ENCODE measurements at regions not wholly inside any gene's neighbourhood (a gene's known extent, or its start where the extent isn't known, plus 50 kb on each side); places are given as distances from the start of the nearest gene placed in this dataset.

DNA sequence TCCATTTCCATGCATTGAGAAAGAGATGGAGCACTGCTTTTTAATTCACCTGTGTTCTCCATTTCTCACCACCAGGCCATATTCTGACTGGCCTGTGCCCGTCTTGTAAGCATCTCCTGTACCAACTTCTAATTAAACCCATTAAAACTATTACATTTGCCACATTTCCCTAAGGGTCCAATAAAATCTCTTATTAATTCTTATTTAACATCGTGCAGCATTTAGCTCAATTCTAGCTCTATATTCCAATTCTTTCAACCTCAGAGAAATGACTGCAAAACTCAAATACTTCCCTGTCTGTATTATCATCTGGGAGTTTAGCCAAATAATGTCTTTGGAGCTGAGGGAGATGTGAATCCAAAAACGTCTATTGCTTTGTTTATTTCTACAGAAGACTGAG, 495.4 kb upstream of the TMEM132C start:
- Histone ChIP-seq H3K4me1 (ENCODE audit: insufficient read depth, low read length) (no peaks in the 10 kb centered on the region), H3K79me2 (ENCODE audit: low read length) (no peaks in the 10 kb centered on the region), H3K9me2 (replicated peaks; ENCODE audit: low read length) (no peaks in the 10 kb centered on the region), H3K9me3 (ENCODE audit: low read length) (no peaks in the 10 kb centered on the region), H3K27ac (ENCODE audit: low read length) (no peak overlapping the region), H3K4me3 (ENCODE audit: low read length) (no peak overlapping the region), H3K36me3 (ENCODE audit: low read depth, low read length) (no peaks in the 10 kb centered on the region), H2AFZ (ENCODE audit: low read length) (no peak overlapping the region), H3K4me2 (ENCODE audit: low read length) (no peak overlapping the region), H4K20me1 (ENCODE audit: low read length) (no peaks in the 10 kb centered on the region), H3K27me3 (ENCODE audit: low read length) (peaks cover 54% of the 10 kb centered on the region), H3F3A (ENCODE audit: low read length, unreplicated experiment) (no peaks in the 10 kb centered on the region), H3K9ac (ENCODE audit: low read length) (no peak overlapping the region)
- TF ChIP-seq, protein P1, sequence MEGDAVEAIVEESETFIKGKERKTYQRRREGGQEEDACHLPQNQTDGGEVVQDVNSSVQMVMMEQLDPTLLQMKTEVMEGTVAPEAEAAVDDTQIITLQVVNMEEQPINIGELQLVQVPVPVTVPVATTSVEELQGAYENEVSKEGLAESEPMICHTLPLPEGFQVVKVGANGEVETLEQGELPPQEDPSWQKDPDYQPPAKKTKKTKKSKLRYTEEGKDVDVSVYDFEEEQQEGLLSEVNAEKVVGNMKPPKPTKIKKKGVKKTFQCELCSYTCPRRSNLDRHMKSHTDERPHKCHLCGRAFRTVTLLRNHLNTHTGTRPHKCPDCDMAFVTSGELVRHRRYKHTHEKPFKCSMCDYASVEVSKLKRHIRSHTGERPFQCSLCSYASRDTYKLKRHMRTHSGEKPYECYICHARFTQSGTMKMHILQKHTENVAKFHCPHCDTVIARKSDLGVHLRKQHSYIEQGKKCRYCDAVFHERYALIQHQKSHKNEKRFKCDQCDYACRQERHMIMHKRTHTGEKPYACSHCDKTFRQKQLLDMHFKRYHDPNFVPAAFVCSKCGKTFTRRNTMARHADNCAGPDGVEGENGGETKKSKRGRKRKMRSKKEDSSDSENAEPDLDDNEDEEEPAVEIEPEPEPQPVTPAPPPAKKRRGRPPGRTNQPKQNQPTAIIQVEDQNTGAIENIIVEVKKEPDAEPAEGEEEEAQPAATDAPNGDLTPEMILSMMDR (conservative IDR thresholded peaks at IDR 0.05; ENCODE audit: low read depth, low read length): no peak
- TF ChIP-seq EZH2phosphoT487 (IDR thresholded peaks at IDR 0.05; ENCODE audit: borderline replicate concordance, low read length): no peak
- no peak for TF ChIP-seq EZH2 (IDR thresholded peaks at IDR 0.05; ENCODE audit: low read length, unreplicated experiment)
- DNase-seq (no peak), ATAC-seq (no peak)
- intact Hi-C loops (cut with micrococcal nuclease): no loop called here
- ChIA-PET CTCF (no interaction called here), POLR2A (ENCODE audit: unreplicated experiment) (no interaction called here)
- no TSS peak for BruUV-seq (replicated peaks)

DNA sequence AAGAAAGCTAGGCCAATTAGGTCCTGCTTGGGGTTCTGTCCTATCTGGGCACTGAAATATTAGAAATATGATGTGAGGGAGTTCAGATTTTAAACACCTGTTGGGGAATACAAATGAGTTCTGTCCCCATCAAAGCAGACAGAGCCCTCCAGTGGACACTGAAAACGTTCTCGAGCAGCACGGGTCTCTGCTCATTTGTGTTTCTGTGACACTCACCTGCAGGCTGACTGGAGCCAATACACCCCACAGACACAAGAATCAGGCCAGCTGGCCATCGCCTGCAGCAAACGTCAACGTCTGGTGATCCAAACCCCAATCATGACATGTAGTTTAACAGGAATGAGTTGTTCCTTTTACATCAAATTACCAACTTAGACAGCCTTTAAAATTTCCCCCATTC, 493.4 kb upstream of the TMEM132C start:
- no TSS peak for BruUV-seq (replicated peaks)

DNA sequence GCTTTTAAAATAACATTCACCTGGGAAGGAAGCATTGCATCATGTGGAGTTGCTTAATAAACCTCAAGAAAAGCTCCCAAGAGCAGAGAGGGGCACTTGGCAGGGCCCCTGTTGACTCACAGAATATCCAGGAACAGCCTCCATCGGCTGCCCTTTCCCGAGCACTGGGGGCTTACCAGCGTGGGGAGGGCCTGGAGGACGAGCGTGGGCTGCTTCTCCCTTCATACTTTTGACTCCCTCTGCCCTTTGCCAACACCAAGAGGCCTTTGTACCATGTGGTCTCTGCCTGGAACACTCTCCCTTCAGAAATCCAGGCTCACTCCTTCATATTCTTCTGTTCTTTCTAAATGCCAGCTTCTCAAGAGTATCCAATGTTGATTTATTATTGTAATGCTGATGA, 492.1 kb upstream of the TMEM132C start:
- Histone ChIP-seq H3K4me2 (ENCODE audit: low read length) (no peak overlapping the region), H3F3A (ENCODE audit: low read length, unreplicated experiment) (no peaks in the 10 kb centered on the region), H3K27ac (ENCODE audit: low read length) (no peak overlapping the region), H4K20me1 (ENCODE audit: low read length) (no peaks in the 10 kb centered on the region), H3K4me3 (ENCODE audit: low read length) (no peak overlapping the region), H3K27me3 (ENCODE audit: low read length) (peaks cover 83% of the 10 kb centered on the region), H3K36me3 (ENCODE audit: low read depth, low read length) (no peaks in the 10 kb centered on the region), H3K9me3 (ENCODE audit: low read length) (no peaks in the 10 kb centered on the region), H2AFZ (ENCODE audit: low read length) (no peak overlapping the region), H3K9me2 (replicated peaks; ENCODE audit: low read length) (no peaks in the 10 kb centered on the region), H3K9ac (ENCODE audit: low read length) (no peak overlapping the region), H3K79me2 (ENCODE audit: low read length) (no peaks in the 10 kb centered on the region), H3K4me1 (ENCODE audit: insufficient read depth, low read length) (no peaks in the 10 kb centered on the region)
- ATAC-seq (no peak), DNase-seq (no peak)
- intact Hi-C loops (cut with micrococcal nuclease): no loop called here
- TF ChIP-seq EZH2 (IDR thresholded peaks at IDR 0.05; ENCODE audit: low read length, unreplicated experiment) (no peak), EZH2phosphoT487 (IDR thresholded peaks at IDR 0.05; ENCODE audit: borderline replicate concordance, low read length) (no peak)
- TF ChIP-seq, protein P1 (conservative IDR thresholded peaks at IDR 0.05; ENCODE audit: low read depth, low read length): no peak
- CTCF ChIA-PET: no interaction called here
- POLR2A ChIA-PET (ENCODE audit: unreplicated experiment): no interaction called here
- BruUV-seq (replicated peaks): no TSS peak

More for the DNA sequence above, 493.4 kb upstream of the TMEM132C start:
- Histone ChIP-seq H3K79me2 (ENCODE audit: low read length) (no peaks in the 10 kb centered on the region), H3K4me3 (ENCODE audit: low read length) (no peak overlapping the region), H3K27ac (ENCODE audit: low read length) (no peak overlapping the region), H2AFZ (ENCODE audit: low read length) (no peak overlapping the region), H3K9ac (ENCODE audit: low read length) (no peak overlapping the region), H4K20me1 (ENCODE audit: low read length) (no peaks in the 10 kb centered on the region), H3K4me2 (ENCODE audit: low read length) (no peak overlapping the region), H3F3A (ENCODE audit: low read length, unreplicated experiment) (no peaks in the 10 kb centered on the region), H3K27me3 (ENCODE audit: low read length) (peaks cover 74% of the 10 kb centered on the region), H3K4me1 (ENCODE audit: insufficient read depth, low read length) (no peaks in the 10 kb centered on the region), H3K36me3 (ENCODE audit: low read depth, low read length) (no peaks in the 10 kb centered on the region), H3K9me2 (replicated peaks; ENCODE audit: low read length) (no peaks in the 10 kb centered on the region), H3K9me3 (ENCODE audit: low read length) (no peaks in the 10 kb centered on the region)
- ChIA-PET CTCF (no interaction called here), POLR2A (ENCODE audit: unreplicated experiment) (no interaction called here)
- intact Hi-C loops (cut with micrococcal nuclease): no loop called here
- no peak for TF ChIP-seq EZH2 (IDR thresholded peaks at IDR 0.05; ENCODE audit: low read length, unreplicated experiment)
- TF ChIP-seq, protein P1 (conservative IDR thresholded peaks at IDR 0.05; ENCODE audit: low read depth, low read length): peak; percentile 67
- TF ChIP-seq EZH2phosphoT487 (IDR thresholded peaks at IDR 0.05; ENCODE audit: borderline replicate concordance, low read length): no peak
- DNase-seq (peak; percentile 66), ATAC-seq (peak; percentile 56)

All from PC-3 (cell line).